ENCODE measurements at regions not wholly inside any gene's neighbourhood (a gene's known extent, or its start where the extent isn't known, plus 50 kb on each side); places are given as distances from the start of the nearest gene placed in this dataset.

DNA sequence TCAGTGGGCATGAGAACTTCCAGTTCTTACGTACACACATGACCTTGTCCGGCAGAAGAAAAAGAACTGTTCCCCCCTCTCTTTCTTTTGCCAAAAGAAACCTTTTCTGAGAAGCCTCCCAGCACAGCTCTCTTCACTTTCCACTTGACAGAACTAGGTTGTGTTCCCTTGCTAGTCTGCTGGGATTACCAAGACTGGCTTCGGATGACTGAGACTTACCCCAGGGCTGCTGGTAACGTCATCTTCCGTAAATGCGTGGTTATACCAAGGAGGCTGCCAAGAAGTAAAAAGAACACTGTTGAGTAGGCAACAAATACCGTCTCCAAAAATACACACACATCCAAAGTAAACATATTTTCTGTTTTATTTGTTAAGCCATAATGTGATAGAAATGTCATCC, 908.2 kb downstream of the EFNB2 start:
- TF ChIP-seq, protein P1, sequence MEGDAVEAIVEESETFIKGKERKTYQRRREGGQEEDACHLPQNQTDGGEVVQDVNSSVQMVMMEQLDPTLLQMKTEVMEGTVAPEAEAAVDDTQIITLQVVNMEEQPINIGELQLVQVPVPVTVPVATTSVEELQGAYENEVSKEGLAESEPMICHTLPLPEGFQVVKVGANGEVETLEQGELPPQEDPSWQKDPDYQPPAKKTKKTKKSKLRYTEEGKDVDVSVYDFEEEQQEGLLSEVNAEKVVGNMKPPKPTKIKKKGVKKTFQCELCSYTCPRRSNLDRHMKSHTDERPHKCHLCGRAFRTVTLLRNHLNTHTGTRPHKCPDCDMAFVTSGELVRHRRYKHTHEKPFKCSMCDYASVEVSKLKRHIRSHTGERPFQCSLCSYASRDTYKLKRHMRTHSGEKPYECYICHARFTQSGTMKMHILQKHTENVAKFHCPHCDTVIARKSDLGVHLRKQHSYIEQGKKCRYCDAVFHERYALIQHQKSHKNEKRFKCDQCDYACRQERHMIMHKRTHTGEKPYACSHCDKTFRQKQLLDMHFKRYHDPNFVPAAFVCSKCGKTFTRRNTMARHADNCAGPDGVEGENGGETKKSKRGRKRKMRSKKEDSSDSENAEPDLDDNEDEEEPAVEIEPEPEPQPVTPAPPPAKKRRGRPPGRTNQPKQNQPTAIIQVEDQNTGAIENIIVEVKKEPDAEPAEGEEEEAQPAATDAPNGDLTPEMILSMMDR (IDR thresholded peaks at IDR 0.05; ENCODE audit: low read length) = no peak
- TF ChIP-seq EZH2 (IDR thresholded peaks at IDR 0.05; ENCODE audit: borderline replicate concordance, low read length) = no peak
